Neural cell (in vitro differentiated cells): ENCODE measurements at regions not wholly inside any gene's neighbourhood (a gene's known extent, or its start where the extent isn't known, plus 50 kb on each side); places are given as distances from the start of the nearest gene placed in this dataset.

Source experiments
- H2AFZ ChIP-seq: fragments of 200-600, 300-800 bp; sonication (generic), shearing (Covaris generic); 2 replicates; pipeline ENCODE4 v1.6.0; 2014; ENCODE audit warnings: low read depth, mild to moderate bottlenecking, antibody characterized with exemption, low read length, moderate library complexity
- H3F3A ChIP-seq: fragments of 200-600 bp; shearing (Covaris generic); 2 replicates; pipeline ENCODE4 v1.6.1; 2016; ENCODE audit warnings: mild to moderate bottlenecking, moderate library complexity, mixed read lengths, antibody characterized with exemption, low read length; ENCODE audit not compliant: insufficient read depth, poor library complexity, severe bottlenecking
- H3K27ac ChIP-seq: fragments of 200-600, 300-800 bp; sonication (generic), shearing (Covaris generic); 2 replicates; pipeline ENCODE4 v1.5.1; 2014; ENCODE audit warnings: mild to moderate bottlenecking, low read length, moderate library complexity
- H3K27me3 ChIP-seq: fragments of 300-800, 200-600 bp; sonication (generic), shearing (Covaris generic); 2 replicates; pipeline ENCODE4 v1.6.0; 2014; ENCODE audit warnings: mild to moderate bottlenecking, low read depth, low read length, moderate library complexity; ENCODE audit not compliant: insufficient read depth
- H3K36me3 ChIP-seq: fragments of 300-800, 200-600 bp; sonication (generic), shearing (Covaris generic); 2 replicates; pipeline ENCODE4 v1.5.1; 2014; ENCODE audit warnings: mild to moderate bottlenecking, antibody characterized with exemption, low read length, moderate library complexity; ENCODE audit not compliant: insufficient read depth
- H3K4me2 ChIP-seq: fragments of 300-800, 200-600 bp; sonication (generic), shearing (Covaris generic); 2 replicates; pipeline ENCODE4 v1.6.0; 2014; ENCODE audit warnings: mild to moderate bottlenecking, low read length
- H3K4me3 ChIP-seq: fragments of 300-800, 200-600 bp; sonication (generic), shearing (Covaris generic); 2 replicates; pipeline ENCODE4 v1.5.1; 2014; ENCODE audit warnings: mild to moderate bottlenecking, low read length, moderate library complexity
- H3K79me2 ChIP-seq: fragments of 200-600 bp; shearing (Covaris generic); replicated peaks from 2 replicates; pipeline ENCODE4 v1.6.0; 2014; ENCODE audit warnings: mild to moderate bottlenecking, low read length, moderate library complexity; ENCODE audit not compliant: insufficient read depth
- H3K9ac ChIP-seq: fragments of 300-800, 200-600 bp; sonication (generic), shearing (Covaris generic); 2 replicates; pipeline ENCODE4 v1.6.1; 2016; ENCODE audit warnings: mild to moderate bottlenecking, low read length, mixed read lengths
- H3K9me2 ChIP-seq: fragments of 200-600 bp; shearing (Covaris generic); 2 replicates; pipeline ENCODE4 v1.6.1; 2016; ENCODE audit warnings: mild to moderate bottlenecking, low read length, mixed read lengths; ENCODE audit not compliant: insufficient read depth
- H3K9me3 ChIP-seq: fragments of 200-600, 300-800 bp; sonication (generic), shearing (Covaris generic); 2 replicates; pipeline ENCODE4 v1.6.1; 2016; ENCODE audit warnings: mild to moderate bottlenecking, mixed run types, low read length, moderate library complexity, mixed read lengths
- H4K20me1 ChIP-seq: fragments of 200-600 bp; shearing (Covaris generic); 2 replicates; pipeline ENCODE4 v1.6.1; 2016; ENCODE audit warnings: mild to moderate bottlenecking, mixed run types; ENCODE audit not compliant: insufficient read depth
- CTCF ChIP-seq: fragments of 450-650 bp; IDR thresholded peaks from 2 replicates; pipeline ENCODE4 v1.5.1; 2014; ENCODE audit warnings: antibody characterized with exemption, mild to moderate bottlenecking, moderate library complexity; ENCODE audit not compliant: poor library complexity, severe bottlenecking
- EP300 ChIP-seq: fragments of 450-650 bp; conservative IDR thresholded peaks from 2 replicates; pipeline ENCODE4 v1.6.1; 2014; ENCODE audit warnings: antibody characterized with exemption, mild to moderate bottlenecking, moderate library complexity; ENCODE audit not compliant: poor library complexity, severe bottlenecking
- EZH2 ChIP-seq: fragments of 200-600, 300-800 bp; shearing (Covaris generic), sonication (generic); IDR thresholded peaks from 2 replicates; pipeline ENCODE4 v1.6.1; 2014; ENCODE audit warnings: antibody characterized with exemption, low read length, borderline replicate concordance, mild to moderate bottlenecking; ENCODE audit not compliant: insufficient read depth, poor library complexity, severe bottlenecking
- MXI1 ChIP-seq: fragments of 450-650 bp; conservative IDR thresholded peaks from 2 replicates; pipeline ENCODE4 v1.6.1; 2014; ENCODE audit warnings: antibody characterized with exemption, mild to moderate bottlenecking; ENCODE audit not compliant: poor library complexity, severe bottlenecking
- POLR2AphosphoS5 ChIP-seq: IDR thresholded peaks from 2 replicates; pipeline ENCODE4 v1.6.1; 2012
- RAD21 ChIP-seq: fragments of 450-650 bp; conservative IDR thresholded peaks from 2 replicates; pipeline ENCODE4 v1.6.1; 2014; ENCODE audit warnings: antibody characterized with exemption, mild to moderate bottlenecking, moderate library complexity
- REST ChIP-seq: IDR thresholded peaks from 2 replicates; pipeline ENCODE4 v1.6.1; 2012; ENCODE audit warnings: borderline replicate concordance
- SMC3 ChIP-seq: fragments of 450-650 bp; conservative IDR thresholded peaks from 2 replicates; pipeline ENCODE4 v1.6.1; 2014; ENCODE audit warnings: antibody characterized with exemption, mild to moderate bottlenecking, moderate library complexity; ENCODE audit not compliant: poor library complexity
- TAF1 ChIP-seq: IDR thresholded peaks from 2 replicates; pipeline ENCODE4 v1.6.1; 2012; ENCODE audit warnings: low read depth

GRCh38 chr12:13834241-13834640, 147.2 kb downstream of the GRIN2B start:
- TF ChIP-seq EZH2 (no peak), EP300 (no peak), SMC3 (no peak), MXI1 (no peak), POLR2AphosphoS5 (no peak), RAD21 (no peak), TAF1 (no peak), CTCF (no peak), REST (no peak)
- Histone ChIP-seq H3K4me3 (no peak overlapping the region), H3K9me2 (no peaks in the 10 kb centered on the region)

GRCh38 chr12:13817131-13817530, 164.3 kb downstream of the GRIN2B start:
- no peaks in the 10 kb centered on the region for H3K9me3 ChIP-seq
- no peaks in the 10 kb centered on the region for H3F3A ChIP-seq
- H3K79me2 ChIP-seq = no peaks in the 10 kb centered on the region
- no peaks in the 10 kb centered on the region for H3K27me3 ChIP-seq
- H3K4me2 ChIP-seq = peak overlapping the region; percentile 23
- peak overlapping the region; percentile 45 for H3K4me3 ChIP-seq
- H3K36me3 ChIP-seq = no peaks in the 10 kb centered on the region
- H3K9me2 ChIP-seq = no peaks in the 10 kb centered on the region
- no peak for TF ChIP-seq CTCF
- TF ChIP-seq EZH2 = no peak
- TF ChIP-seq TAF1 = no peak
- TF ChIP-seq POLR2AphosphoS5 = no peak
- TF ChIP-seq REST = no peak
- no peak for TF ChIP-seq RAD21
- TF ChIP-seq SMC3 = no peak
- TF ChIP-seq EP300 = no peak
- no peak for TF ChIP-seq MXI1
- H4K20me1 ChIP-seq = no peaks in the 10 kb centered on the region
- peak overlapping the region; percentile 3 for H2AFZ ChIP-seq
- H3K27ac ChIP-seq = peak overlapping the region; percentile 79
- peak overlapping the region; percentile 18 for H3K9ac ChIP-seq

More at GRCh38 chr12:13834241-13834640, 147.2 kb downstream of the GRIN2B start:
- no peak overlapping the region for H3K27ac ChIP-seq
- H3K79me2 ChIP-seq = no peaks in the 10 kb centered on the region
- H3K9ac ChIP-seq = no peak overlapping the region
- no peaks in the 10 kb centered on the region for H3K27me3 ChIP-seq
- H3F3A ChIP-seq = no peaks in the 10 kb centered on the region
- no peaks in the 10 kb centered on the region for H3K36me3 ChIP-seq
- no peaks in the 10 kb centered on the region for H3K9me3 ChIP-seq
- no peak overlapping the region for H3K4me2 ChIP-seq
- no peaks in the 10 kb centered on the region for H4K20me1 ChIP-seq
- no peak overlapping the region for H2AFZ ChIP-seq
